Spleen (tissue), 11 donors: ENCODE measurements at regions not wholly inside any gene's neighbourhood (a gene's known extent, or its start where the extent isn't known, plus 50 kb on each side); places are given as distances from the start of the nearest gene placed in this dataset.

Experiments
- DNase-seq: peaks from one replicate; pipeline ENCODE4 v3.0.0-alpha.2; 2020
- H3K27ac ChIP-seq, 8 donors: fragments of 200-600 bp; sonication (generic) in 7 of 8; 1 replicate in 4 of 8; 2 replicates in 4 of 8; pipeline versions ENCODE4 v1.5.0 to v1.8.0; 2016 to 2021; ENCODE audit warnings: inconsistent platforms in 4 of 8, mild to moderate bottlenecking in 4 of 8, moderate library complexity in 1 of 8
- H3K27me3 ChIP-seq, 7 donors: fragments of 200-600 bp; sonication (generic) in 6 of 7; replicated peaks in 1 of 7; 1 replicate in 4 of 7; 2 replicates in 3 of 7; pipeline versions ENCODE4 v1.5.0 to v1.8.0; 2016 to 2021; ENCODE audit warnings: inconsistent platforms in 3 of 7, mild to moderate bottlenecking in 1 of 7
- H3K36me3 ChIP-seq, 6 donors: fragments of 200-600 bp; sonication (generic) in 5 of 6; 1 replicate in 4 of 6; 2 replicates in 2 of 6; pipeline versions ENCODE4 v1.5.0 to v1.8.0; 2016 to 2021; ENCODE audit warnings: inconsistent platforms in 2 of 6
- H3K4me1 ChIP-seq, 6 donors: fragments of 200-600 bp; sonication (generic) in 5 of 6; 1 replicate in 3 of 6; 2 replicates in 3 of 6; pipeline versions ENCODE4 v1.5.0 to v1.8.0; 2016 to 2021; ENCODE audit warnings: inconsistent platforms in 3 of 6
- H3K4me3 ChIP-seq, 8 donors: fragments of 200-600 bp; sonication (generic) in 7 of 8; 1 replicate in 4 of 8; 2 replicates in 4 of 8; pipeline versions ENCODE4 v1.5.0 to v1.8.0; 2016 to 2021; ENCODE audit warnings: inconsistent platforms in 4 of 8, mild to moderate bottlenecking in 4 of 8, moderate library complexity in 2 of 8
- H3K9me3 ChIP-seq, 8 donors: fragments of 200-600 bp; sonication (generic) in 7 of 8; 1 replicate in 4 of 8; 2 replicates in 4 of 8; pipeline versions ENCODE4 v1.5.0 to v1.8.0; 2016 to 2021; ENCODE audit warnings: inconsistent platforms in 4 of 8
- CTCF ChIP-seq, 11 experiments: fragments of 200-600 bp in 7 of 11; fragments of 450-650 bp in 4 of 11; sonication (generic) in 4 of 11; IDR thresholded peaks in 8 of 11; conservative IDR thresholded peaks in 3 of 11; 1 replicate in 7 of 11; 2 replicates in 4 of 11; pipeline versions ENCODE4 v1.4.0 to v1.8.0; 2016 to 2021; ENCODE audit warnings: antibody characterized with exemption in 11 of 11, inconsistent platforms in 4 of 11, mild to moderate bottlenecking in 1 of 11
- POLR2A ChIP-seq, 3 donors: fragments of 450-650 bp; IDR thresholded peaks; one replicate each; pipeline ENCODE4 v1.5.1; 2017; ENCODE audit warnings: antibody characterized with exemption in 3 of 3, mild to moderate bottlenecking in 1 of 3
- POLR2AphosphoS5 ChIP-seq, 3 donors: sonication (generic); formaldehyde crosslinking; IDR thresholded peaks; one replicate each; pipeline ENCODE4 v1.5.1; 2017; ENCODE audit warnings: antibody characterized with exemption in 3 of 3
- WGBS, 5 donors: extraction: QIAGEN DNeasy Blood & Tissue Kit in 3 of 5; methylation state at CpG; one replicate each; pipeline versions ENCODE4 v1.1.5 to v1.1.7; 2013 to 2018; 5-methylcytosine and 5-hydroxymethylcytosine counted together
- intact Hi-C: fragments of 100-400 bp; cut with DNase I; formaldehyde crosslinking; loops from one replicate; pipeline ENCODE4 v1.15.0; 2023; ENCODE audit warnings: low total_unique reads
- small RNA-seq, 4 donors: library from RNA; depleted of rRNA; stranded (forward); fragments of <200 nt; gene quantifications; one replicate each; pipeline ENCODE3, GENCODE V24; 2016
- donor health status: healthy with polysubstance abuse.
- donor health status: DM: no; HTN: no; CAD: no; lungs with moderate emphysema.
- donor health status: DM: no; HTN: no; CAD: no.
- donor health status: Bipolar disorder and iron deficiency.
- donor health status: healthy.
- donor health status: DM: no; HTN: no; CAD: no.
- donor health status: DM: yes; HTN: yes; CAD: no.

GRCh38 chr6:163630572-163630971 lies 216.1 kb downstream of the QKI start:
- TF ChIP-seq POLR2AphosphoS5 (IDR thresholded peaks at IDR 0.05) = no peak
- no peak for TF ChIP-seq CTCF (IDR thresholded peaks at IDR 0.05 in 8 of 11, conservative IDR thresholded peaks at IDR 0.05 in 3 of 11)
- no peak for TF ChIP-seq POLR2A (IDR thresholded peaks at IDR 0.05)
- 16 to 43% (median 18%) methylated on average over 26 to 34 of the region's 34 CpGs for WGBS, 5 donors
- no peak overlapping the region for H3K4me3 ChIP-seq
- intact Hi-C loops = no loop called here
- no peak for DNase-seq
- H3K36me3 ChIP-seq = no peaks in the 10 kb centered on the region
- peaks cover 0 to 29% (median 2%) of the 10 kb centered on the region in 8 donors for H3K9me3 ChIP-seq
- H3K4me1 ChIP-seq = no peaks in the 10 kb centered on the region
- H3K27ac ChIP-seq = no peak overlapping the region
- peaks cover 0 to 25% (median 17%) of the 10 kb centered on the region in 7 donors for H3K27me3 ChIP-seq

- no peak for DNase-seq
- TF ChIP-seq CTCF (IDR thresholded peaks at IDR 0.05 in 8 of 11, conservative IDR thresholded peaks at IDR 0.05 in 3 of 11) = no peak
- TF ChIP-seq POLR2A (IDR thresholded peaks at IDR 0.05) = no peak
- no peak for TF ChIP-seq POLR2AphosphoS5 (IDR thresholded peaks at IDR 0.05)
- 70 to 78% (median 72%) methylated on average over 15 to 16 of the region's 16 CpGs for WGBS, 5 donors
Observed at GRCh38 chr6:163630096-163630495, 215.6 kb downstream of the QKI start.

More at GRCh38 chr6:163630096-163630495, 215.6 kb downstream of the QKI start:
- Histone ChIP-seq H3K9me3 (peaks cover 0 to 29% (median 2%) of the 10 kb centered on the region in 8 donors), H3K27me3 (peaks cover 0 to 25% (median 17%) of the 10 kb centered on the region in 7 donors), H3K36me3 (no peaks in the 10 kb centered on the region), H3K4me1 (no peaks in the 10 kb centered on the region), H3K4me3 (no peak overlapping the region), H3K27ac (no peak overlapping the region)
- intact Hi-C loops = no loop called here

Small RNA genes lying in the stretch of these regions (small RNA-seq; reads per million reads assigned to genes)
- 0 reads per million in 4 donors for gene RN7SL366P
